CD8-positive, alpha-beta memory T cell (primary cell): ENCODE measurements at regions not wholly inside any gene's neighbourhood (a gene's known extent, or its start where the extent isn't known, plus 50 kb on each side); places are given as distances from the start of the nearest gene placed in this dataset.

Experiments
- CTCF ChIA-PET: fragments of 350-600 bp; sonication (Branson Sonifier 250); formaldehyde crosslinking; loops from one replicate; lab custom pipeline; 2021; ENCODE audit warnings: antibody characterized with exemption; lab: Charles Lee
- POLR2A ChIA-PET: fragments of 350-600 bp; sonication (Branson Sonifier 250); formaldehyde crosslinking; loops from one replicate; lab custom pipeline; 2021; ENCODE audit warnings: antibody characterized with exemption; lab: Charles Lee
- DNase-seq, 5 donors: peaks; one replicate each; pipeline versions ENCODE4 v3.0.0 to v3.0.0-alpha.2; 2020 to 2022; ENCODE audit warnings: mixed read lengths in 1 of 5
- H3K27ac ChIP-seq: one replicate; pipeline ENCODE4 v1.7.0; 2013; ENCODE audit warnings: low read depth, mild to moderate bottlenecking, low read length, moderate library complexity
- H3K27me3 ChIP-seq: 2 replicates; pipeline ENCODE4 v1.7.0; 2013; ENCODE audit warnings: low read length, mild to moderate bottlenecking; ENCODE audit not compliant: insufficient read depth, poor library complexity, severe bottlenecking
- H3K36me3 ChIP-seq: 2 replicates; pipeline ENCODE4 v1.7.0; 2013; ENCODE audit warnings: mild to moderate bottlenecking, low read length, moderate library complexity; ENCODE audit not compliant: insufficient read depth
- H3K4me1 ChIP-seq: 2 replicates; pipeline ENCODE4 v1.7.0; 2013; ENCODE audit warnings: mild to moderate bottlenecking, low read length, moderate library complexity; ENCODE audit not compliant: insufficient read depth
- H3K4me3 ChIP-seq: 2 replicates; pipeline ENCODE4 v1.7.0; 2013; ENCODE audit warnings: mild to moderate bottlenecking, low read length
- H3K9me3 ChIP-seq: 2 replicates; pipeline ENCODE4 v1.7.0; 2013; ENCODE audit warnings: mild to moderate bottlenecking, low read length
- H3K27ac Mint-ChIP-seq, 8 donors: one replicate each; pipeline ENCODE4 v1.8.0; 2020 to 2021; ENCODE audit warnings: mixed read lengths in 8 of 8, mild to moderate bottlenecking in 6 of 8, inconsistent platforms in 3 of 8, moderate library complexity in 3 of 8
- H3K27me3 Mint-ChIP-seq, 2 donors: one replicate each; pipeline ENCODE4 v1.8.0; 2020 to 2021; ENCODE audit warnings: mixed read lengths in 2 of 2, mild to moderate bottlenecking in 1 of 2, moderate library complexity in 1 of 2
- H3K36me3 Mint-ChIP-seq, 3 donors: one replicate each; pipeline ENCODE4 v1.8.0; 2020 to 2021; ENCODE audit warnings: mixed read lengths in 3 of 3, inconsistent platforms in 1 of 3, mild to moderate bottlenecking in 1 of 3
- H3K4me1 Mint-ChIP-seq, 3 donors: one replicate each; pipeline ENCODE4 v1.8.0; 2020 to 2021; ENCODE audit warnings: mixed read lengths in 3 of 3, inconsistent platforms in 1 of 3, mild to moderate bottlenecking in 1 of 3
- H3K4me3 Mint-ChIP-seq, 7 donors: one replicate each; pipeline ENCODE4 v1.8.0; 2020 to 2021; ENCODE audit warnings: mixed read lengths in 7 of 7, mild to moderate bottlenecking in 6 of 7, moderate library complexity in 4 of 7, inconsistent platforms in 2 of 7
- H3K9me3 Mint-ChIP-seq, 5 donors: one replicate each; pipeline ENCODE4 v1.8.0; 2020 to 2022; ENCODE audit warnings: mixed read lengths in 5 of 5, mild to moderate bottlenecking in 3 of 5, moderate library complexity in 2 of 5, inconsistent platforms in 1 of 5

DNA sequence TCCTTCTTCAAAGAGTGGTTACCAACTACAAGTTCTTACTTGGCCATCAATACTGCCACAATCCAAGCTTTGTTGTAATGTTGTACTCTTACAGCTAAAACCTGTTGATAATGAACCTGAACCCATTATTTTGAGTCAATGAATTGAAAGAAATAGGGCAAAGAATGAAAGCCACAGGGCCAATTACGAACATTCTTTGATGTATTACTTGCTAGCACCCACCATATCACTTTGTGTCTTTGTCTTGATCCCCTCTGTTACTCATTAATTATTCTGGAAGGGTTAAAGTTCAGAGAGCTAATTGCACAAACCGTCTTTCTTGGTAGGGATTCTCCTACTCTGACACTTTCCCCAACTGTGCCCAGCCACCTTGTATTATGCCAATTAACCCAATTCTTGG, 53.2 kb upstream of the TFEC start:
- Histone ChIP-seq H3K27ac (no peak overlapping the region), H3K4me1 (no peaks in the 10 kb centered on the region), H3K4me3 (no peak overlapping the region), H3K9me3 (no peaks in the 10 kb centered on the region), H3K27me3 (no peaks in the 10 kb centered on the region), H3K36me3 (no peaks in the 10 kb centered on the region)
- no peak overlapping the region for H3K4me3 Mint-ChIP-seq
- peaks cover 0 to 2% (median 0%) of the 10 kb centered on the region in 5 donors for H3K9me3 Mint-ChIP-seq
- DNase-seq, result no peak
- ChIA-PET POLR2A (no interaction called here), CTCF (no interaction called here)
- H3K27ac Mint-ChIP-seq, result no peak overlapping the region
- H3K36me3 Mint-ChIP-seq, result no peaks in the 10 kb centered on the region
- no peaks in the 10 kb centered on the region for H3K4me1 Mint-ChIP-seq
- H3K27me3 Mint-ChIP-seq, result no peaks in the 10 kb centered on the region

- Mint-ChIP-seq H3K36me3 (no peaks in the 10 kb centered on the region), H3K4me3 (no peak overlapping the region), H3K27me3 (no peaks in the 10 kb centered on the region), H3K9me3 (no peaks in the 10 kb centered on the region), H3K4me1 (no peaks in the 10 kb centered on the region), H3K27ac (no peak overlapping the region)
- no peak overlapping the region for H3K4me3 ChIP-seq
- DNase-seq, result no peak
- no peaks in the 10 kb centered on the region for H3K36me3 ChIP-seq
- no peaks in the 10 kb centered on the region for H3K4me1 ChIP-seq
- POLR2A ChIA-PET, result no interaction called here
- CTCF ChIA-PET, result no interaction called here
- H3K27ac ChIP-seq, result no peak overlapping the region
- no peaks in the 10 kb centered on the region for H3K27me3 ChIP-seq
- H3K9me3 ChIP-seq, result no peaks in the 10 kb centered on the region
Measured at GRCh38 chr7:116086547-116087045, 56.0 kb upstream of the TFEC start.

- no peak overlapping the region for H3K27ac Mint-ChIP-seq
- no peak for DNase-seq
- no peaks in the 10 kb centered on the region for H3K36me3 ChIP-seq
- H3K4me3 ChIP-seq, result no peak overlapping the region
- H3K27me3 Mint-ChIP-seq, result no peaks in the 10 kb centered on the region
- H3K4me1 Mint-ChIP-seq, result no peaks in the 10 kb centered on the region
- no peak overlapping the region for H3K4me3 Mint-ChIP-seq
- no peaks in the 10 kb centered on the region for H3K4me1 ChIP-seq
- H3K27me3 ChIP-seq, result no peaks in the 10 kb centered on the region
- ChIA-PET POLR2A (no interaction called here), CTCF (no interaction called here)
- no peak overlapping the region for H3K27ac ChIP-seq
- H3K9me3 Mint-ChIP-seq, result no peaks in the 10 kb centered on the region
- H3K36me3 Mint-ChIP-seq, result no peaks in the 10 kb centered on the region
- no peaks in the 10 kb centered on the region for H3K9me3 ChIP-seq
Measured at GRCh38 chr7:116087291-116087690, 56.7 kb upstream of the TFEC start.

GRCh38 chr7:116087984-116088383, 57.4 kb upstream of the TFEC start:
- no peaks in the 10 kb centered on the region for H3K27me3 ChIP-seq
- Mint-ChIP-seq H3K9me3 (no peaks in the 10 kb centered on the region), H3K27ac (no peak overlapping the region), H3K27me3 (no peaks in the 10 kb centered on the region), H3K36me3 (no peaks in the 10 kb centered on the region), H3K4me1 (no peaks in the 10 kb centered on the region), H3K4me3 (no peak overlapping the region)
- POLR2A ChIA-PET, result no interaction called here
- CTCF ChIA-PET, result no interaction called here
- no peak overlapping the region for H3K4me3 ChIP-seq
- no peak overlapping the region for H3K27ac ChIP-seq
- no peaks in the 10 kb centered on the region for H3K9me3 ChIP-seq
- no peak for DNase-seq
- H3K36me3 ChIP-seq, result no peaks in the 10 kb centered on the region
- no peaks in the 10 kb centered on the region for H3K4me1 ChIP-seq

- Mint-ChIP-seq H3K4me3 (no peak overlapping the region), H3K27ac (no peak overlapping the region), H3K4me1 (no peaks in the 10 kb centered on the region), H3K9me3 (no peaks in the 10 kb centered on the region), H3K27me3 (peaks cover 0 to under 1% of the 10 kb centered on the region in 2 donors), H3K36me3 (no peaks in the 10 kb centered on the region)
- Histone ChIP-seq H3K4me3 (no peak overlapping the region), H3K9me3 (no peaks in the 10 kb centered on the region), H3K27me3 (no peaks in the 10 kb centered on the region), H3K4me1 (no peaks in the 10 kb centered on the region), H3K27ac (no peak overlapping the region), H3K36me3 (no peaks in the 10 kb centered on the region)
- POLR2A ChIA-PET, result no interaction called here
- CTCF ChIA-PET, result no interaction called here
- no peak for DNase-seq
Measured at GRCh38 chr7:116089293-116089692, 58.7 kb upstream of the TFEC start.

DNA sequence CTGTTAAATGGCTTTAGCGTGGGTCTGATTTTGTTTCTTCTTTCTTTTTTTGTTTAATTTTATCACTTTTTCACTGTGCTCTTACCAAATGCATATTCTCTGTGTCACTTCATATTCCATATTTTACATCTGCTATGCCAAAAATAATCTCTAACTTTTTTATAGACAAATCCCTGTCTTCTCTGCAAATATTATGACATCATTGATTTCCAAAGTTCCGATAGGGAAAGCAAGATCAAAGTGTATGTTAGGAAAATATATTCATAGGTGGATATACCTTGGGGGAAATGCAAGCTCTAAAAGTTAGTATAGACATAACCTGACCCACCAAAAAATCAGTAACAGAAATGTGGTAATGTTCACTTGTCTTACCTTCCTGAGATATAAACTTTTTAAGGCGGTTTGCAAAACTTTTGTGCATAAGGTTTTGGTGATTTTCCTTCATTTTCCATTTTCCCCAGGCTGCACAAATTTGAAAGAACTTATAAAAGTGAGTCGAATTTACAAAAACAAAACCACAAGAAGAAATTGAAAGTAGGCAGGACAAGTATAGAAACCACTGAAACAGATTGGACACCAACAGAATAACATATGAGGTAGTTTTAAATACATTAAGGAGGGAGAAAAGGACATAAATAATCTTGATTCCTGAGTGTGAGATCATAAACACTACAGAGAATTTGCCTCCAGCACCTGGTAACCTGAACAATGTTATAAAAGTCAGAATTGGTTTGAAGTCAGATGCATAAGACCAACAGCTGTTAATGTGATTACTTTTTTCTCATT, 63.1 kb upstream of the TFEC start:
- no peaks in the 10 kb centered on the region for H3K4me1 ChIP-seq
- Mint-ChIP-seq H3K4me1 (no peaks in the 10 kb centered on the region), H3K27me3 (peaks cover 0 to 5% of the 10 kb centered on the region in 2 donors), H3K36me3 (no peaks in the 10 kb centered on the region), H3K9me3 (no peaks in the 10 kb centered on the region), H3K4me3 (no peak overlapping the region), H3K27ac (no peak overlapping the region)
- no peak for DNase-seq
- H3K27ac ChIP-seq, result no peak overlapping the region
- no peaks in the 10 kb centered on the region for H3K27me3 ChIP-seq
- ChIA-PET POLR2A (no interaction called here), CTCF (no interaction called here)
- no peak overlapping the region for H3K4me3 ChIP-seq
- no peaks in the 10 kb centered on the region for H3K36me3 ChIP-seq
- no peaks in the 10 kb centered on the region for H3K9me3 ChIP-seq

GRCh38 chr7:116095396-116095795, 64.8 kb upstream of the TFEC start:
- POLR2A ChIA-PET, result no interaction called here
- H3K36me3 ChIP-seq, result no peaks in the 10 kb centered on the region
- H3K4me1 ChIP-seq, result no peaks in the 10 kb centered on the region
- H3K27ac ChIP-seq, result no peak overlapping the region
- H3K4me3 Mint-ChIP-seq, result no peak overlapping the region
- no peak for DNase-seq
- no peaks in the 10 kb centered on the region for H3K36me3 Mint-ChIP-seq
- no peaks in the 10 kb centered on the region for H3K9me3 Mint-ChIP-seq
- no peaks in the 10 kb centered on the region for H3K4me1 Mint-ChIP-seq
- H3K27ac Mint-ChIP-seq, result no peak overlapping the region
- H3K4me3 ChIP-seq, result no peak overlapping the region
- peaks cover 0 to 5% of the 10 kb centered on the region in 2 donors for H3K27me3 Mint-ChIP-seq
- H3K27me3 ChIP-seq, result no peaks in the 10 kb centered on the region
- CTCF ChIA-PET, result no interaction called here
- H3K9me3 ChIP-seq, result no peaks in the 10 kb centered on the region

DNA sequence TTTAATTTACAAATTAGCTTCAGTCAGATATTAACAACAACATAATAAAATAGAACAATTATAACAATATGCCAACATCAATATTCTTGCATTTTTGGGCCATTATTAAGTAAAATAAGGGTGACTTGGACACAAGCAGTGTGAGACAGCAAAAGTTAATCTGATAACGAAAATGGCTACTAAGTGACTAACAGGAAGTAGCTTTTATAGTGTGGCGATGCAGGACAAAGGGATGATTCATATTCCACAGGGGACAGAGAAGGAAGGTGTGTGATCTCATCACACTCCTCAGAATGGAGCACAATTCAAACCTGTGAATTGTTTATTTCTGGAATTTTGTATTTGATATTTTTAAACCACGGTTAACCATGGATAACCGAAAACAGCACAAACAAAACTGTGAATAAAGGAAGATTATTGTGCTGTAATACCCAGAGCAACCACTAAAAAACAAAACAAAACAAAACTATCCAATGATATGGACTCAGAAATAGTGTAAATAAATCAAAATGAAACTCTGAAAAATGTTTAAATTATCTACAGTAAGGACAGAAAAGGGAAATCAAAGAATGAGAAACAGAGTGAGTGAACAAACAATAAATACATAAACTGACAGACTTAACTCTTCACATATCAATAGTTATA, 66.9 kb upstream of the TFEC start:
- peaks cover 7% of the 10 kb centered on the region in 2 donors for H3K27me3 Mint-ChIP-seq
- no peaks in the 10 kb centered on the region for H3K36me3 Mint-ChIP-seq
- Histone ChIP-seq H3K27me3 (no peaks in the 10 kb centered on the region), H3K36me3 (no peaks in the 10 kb centered on the region), H3K4me3 (no peak overlapping the region), H3K9me3 (no peaks in the 10 kb centered on the region), H3K4me1 (no peaks in the 10 kb centered on the region), H3K27ac (no peak overlapping the region)
- H3K4me1 Mint-ChIP-seq, result no peaks in the 10 kb centered on the region
- CTCF ChIA-PET, result no interaction called here
- H3K27ac Mint-ChIP-seq, result no peak overlapping the region
- peaks cover 0 to 3% (median 0%) of the 10 kb centered on the region in 5 donors for H3K9me3 Mint-ChIP-seq
- POLR2A ChIA-PET, result no interaction called here
- no peak for DNase-seq
- no peak overlapping the region for H3K4me3 Mint-ChIP-seq
